ENCODE measurements at regions not wholly inside any gene's neighbourhood (a gene's known extent, or its start where the extent isn't known, plus 50 kb on each side); places are given as distances from the start of the nearest gene placed in this dataset.

DNA sequence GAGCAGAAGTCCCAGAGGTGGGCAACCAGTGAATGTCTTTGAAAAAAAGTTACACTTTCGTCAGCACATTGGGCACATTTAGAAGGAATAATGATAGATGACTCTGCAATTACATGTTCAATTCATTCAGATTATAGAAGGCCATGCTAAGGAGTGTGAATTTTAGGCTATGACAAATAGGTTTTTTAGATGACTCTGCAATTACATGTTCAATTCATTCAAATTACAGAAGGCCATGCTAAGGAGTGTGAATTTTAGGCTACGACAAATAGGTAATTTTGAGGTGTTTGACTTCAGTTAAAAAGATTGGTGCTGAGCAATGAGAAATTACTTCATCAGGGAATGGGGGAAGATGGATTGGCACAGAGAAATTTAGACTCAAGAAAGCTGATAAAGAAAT lies 744.9 kb upstream of the MMS22L start:
- no peaks in the 10 kb centered on the region for H3K9me3 ChIP-seq (ENCODE audit: control insufficient read depth, insufficient read depth, low read length)
- DNase-seq (ENCODE audit: low read depth, low spot score), result no peak
- ChIA-PET CTCF (no interaction called here), POLR2A (no interaction called here)
- H3K27me3 ChIP-seq (ENCODE audit: control insufficient read depth, insufficient read depth, low read length), result no peaks in the 10 kb centered on the region
- no peak overlapping the region for H3K4me3 ChIP-seq (ENCODE audit: low read depth, low read length)
- TF ChIP-seq, protein P1, sequence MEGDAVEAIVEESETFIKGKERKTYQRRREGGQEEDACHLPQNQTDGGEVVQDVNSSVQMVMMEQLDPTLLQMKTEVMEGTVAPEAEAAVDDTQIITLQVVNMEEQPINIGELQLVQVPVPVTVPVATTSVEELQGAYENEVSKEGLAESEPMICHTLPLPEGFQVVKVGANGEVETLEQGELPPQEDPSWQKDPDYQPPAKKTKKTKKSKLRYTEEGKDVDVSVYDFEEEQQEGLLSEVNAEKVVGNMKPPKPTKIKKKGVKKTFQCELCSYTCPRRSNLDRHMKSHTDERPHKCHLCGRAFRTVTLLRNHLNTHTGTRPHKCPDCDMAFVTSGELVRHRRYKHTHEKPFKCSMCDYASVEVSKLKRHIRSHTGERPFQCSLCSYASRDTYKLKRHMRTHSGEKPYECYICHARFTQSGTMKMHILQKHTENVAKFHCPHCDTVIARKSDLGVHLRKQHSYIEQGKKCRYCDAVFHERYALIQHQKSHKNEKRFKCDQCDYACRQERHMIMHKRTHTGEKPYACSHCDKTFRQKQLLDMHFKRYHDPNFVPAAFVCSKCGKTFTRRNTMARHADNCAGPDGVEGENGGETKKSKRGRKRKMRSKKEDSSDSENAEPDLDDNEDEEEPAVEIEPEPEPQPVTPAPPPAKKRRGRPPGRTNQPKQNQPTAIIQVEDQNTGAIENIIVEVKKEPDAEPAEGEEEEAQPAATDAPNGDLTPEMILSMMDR (IDR thresholded peaks at IDR 0.05; ENCODE audit: low read depth, low read length), result no peak
- H3K27ac ChIP-seq (ENCODE audit: low read depth, low read length), result no peak overlapping the region

DNA sequence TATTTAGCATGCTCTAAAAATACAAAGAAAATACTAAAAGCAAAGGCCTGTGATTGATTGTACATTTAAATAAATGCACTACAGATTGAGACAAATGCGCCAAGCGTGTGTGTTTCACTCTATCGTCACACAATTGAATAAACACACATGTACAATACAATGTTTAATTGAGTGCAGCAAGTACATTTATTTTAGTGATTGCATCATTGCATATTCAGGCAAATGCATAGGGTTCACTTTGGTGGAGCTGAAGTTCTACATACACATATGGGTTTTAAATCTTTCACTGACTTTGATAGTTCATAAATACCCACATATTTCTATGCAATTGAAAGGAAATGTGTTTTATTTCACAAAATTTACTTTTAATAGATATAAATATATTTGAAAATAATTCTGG lies 750.6 kb upstream of the MMS22L start:
- Histone ChIP-seq H3K9me3 (ENCODE audit: control insufficient read depth, insufficient read depth, low read length) (no peaks in the 10 kb centered on the region), H3K4me3 (ENCODE audit: low read depth, low read length) (no peak overlapping the region), H3K27me3 (ENCODE audit: control insufficient read depth, insufficient read depth, low read length) (no peaks in the 10 kb centered on the region), H3K27ac (ENCODE audit: low read depth, low read length) (no peak overlapping the region)
- ChIA-PET CTCF (no interaction called here), POLR2A (no interaction called here)
- no peak for DNase-seq (ENCODE audit: low read depth, low spot score)
- TF ChIP-seq, protein P1 (IDR thresholded peaks at IDR 0.05; ENCODE audit: low read depth, low read length), result no peak

DNA sequence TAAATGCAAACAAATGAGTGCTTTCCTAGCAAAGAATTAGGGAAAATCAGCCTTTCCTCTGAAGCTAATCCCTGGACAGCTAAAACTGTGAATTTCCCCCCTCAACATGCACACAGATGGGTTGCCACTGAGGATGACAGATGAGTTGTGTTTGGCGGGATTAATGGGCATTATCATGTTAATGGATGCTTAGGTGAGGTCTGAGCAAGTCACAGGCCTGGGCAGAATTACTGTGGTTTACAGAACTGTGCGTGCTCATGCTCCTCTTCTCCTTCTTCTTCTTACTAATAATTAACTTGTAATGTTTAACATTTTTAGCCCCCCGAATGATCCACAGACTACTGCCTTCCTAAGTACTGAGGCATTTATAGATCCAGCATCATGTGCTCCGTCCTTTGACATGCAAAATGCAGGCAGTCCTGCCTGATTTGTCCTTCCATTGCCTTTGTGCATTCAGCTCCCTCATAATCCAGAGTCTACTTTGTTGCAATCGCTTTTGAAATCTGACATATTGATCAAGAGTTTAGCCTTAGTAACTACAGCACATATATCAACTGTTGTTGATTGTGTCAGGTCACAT lies 753.4 kb upstream of the MMS22L start:
- Histone ChIP-seq H3K9me3 (ENCODE audit: control insufficient read depth, insufficient read depth, low read length) (no peaks in the 10 kb centered on the region), H3K27me3 (ENCODE audit: control insufficient read depth, insufficient read depth, low read length) (no peaks in the 10 kb centered on the region), H3K27ac (ENCODE audit: low read depth, low read length) (no peak overlapping the region), H3K4me3 (ENCODE audit: low read depth, low read length) (no peak overlapping the region)
- ChIA-PET CTCF (no interaction called here), POLR2A (no interaction called here)
- TF ChIP-seq, protein P1 (IDR thresholded peaks at IDR 0.05; ENCODE audit: low read depth, low read length), result no peak
- no peak for DNase-seq (ENCODE audit: low read depth, low spot score)

DNA sequence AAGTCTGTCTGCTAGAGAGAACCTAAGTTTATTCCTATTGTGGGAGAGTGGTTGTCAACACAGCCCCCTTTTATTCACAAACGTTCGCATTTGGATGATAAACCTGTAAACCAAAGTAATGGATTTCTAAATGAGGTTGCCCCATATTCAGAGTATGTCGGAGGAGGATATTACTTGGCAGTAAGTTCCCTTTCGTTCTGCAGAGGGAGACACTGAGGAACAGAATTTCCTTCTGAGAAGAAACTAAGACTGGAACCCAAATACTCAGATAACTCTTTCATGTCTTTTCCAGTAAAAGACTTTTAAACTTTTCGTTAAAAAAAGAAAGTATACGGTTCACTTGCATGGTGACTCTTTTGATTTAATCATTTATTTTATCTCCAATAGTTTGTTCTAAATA lies 754.6 kb upstream of the MMS22L start:
- POLR2A ChIA-PET, result no interaction called here
- TF ChIP-seq, protein P1 (IDR thresholded peaks at IDR 0.05; ENCODE audit: low read depth, low read length), result no peak
- CTCF ChIA-PET, result no interaction called here
- no peak for DNase-seq (ENCODE audit: low read depth, low spot score)
- Histone ChIP-seq H3K27ac (ENCODE audit: low read depth, low read length) (no peak overlapping the region), H3K27me3 (ENCODE audit: control insufficient read depth, insufficient read depth, low read length) (no peaks in the 10 kb centered on the region), H3K9me3 (ENCODE audit: control insufficient read depth, insufficient read depth, low read length) (no peaks in the 10 kb centered on the region), H3K4me3 (ENCODE audit: low read depth, low read length) (no peak overlapping the region)

DNA sequence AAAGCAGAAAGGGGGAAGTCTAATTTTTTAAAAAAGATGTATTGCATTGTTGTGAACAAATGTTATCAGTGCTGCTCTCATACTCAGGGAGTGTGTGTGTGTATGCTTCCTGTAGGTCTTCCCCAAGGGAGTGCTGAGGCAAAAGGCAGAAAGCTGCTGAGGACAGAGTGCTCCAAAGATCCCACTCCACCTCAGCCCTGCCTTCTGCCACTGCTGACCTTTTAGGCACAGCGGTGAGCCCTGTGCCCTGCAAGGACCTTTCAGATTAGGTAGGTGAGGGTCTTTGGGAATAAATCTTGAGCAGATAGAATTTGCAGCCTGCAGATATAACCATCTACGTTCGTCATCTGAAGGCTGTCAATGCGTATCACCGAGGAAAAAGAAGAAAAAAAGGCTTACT lies 756.4 kb upstream of the MMS22L start:
- Histone ChIP-seq H3K27ac (ENCODE audit: low read depth, low read length) (no peak overlapping the region), H3K27me3 (ENCODE audit: control insufficient read depth, insufficient read depth, low read length) (no peaks in the 10 kb centered on the region), H3K9me3 (ENCODE audit: control insufficient read depth, insufficient read depth, low read length) (no peaks in the 10 kb centered on the region), H3K4me3 (ENCODE audit: low read depth, low read length) (no peak overlapping the region)
- TF ChIP-seq, protein P1 (IDR thresholded peaks at IDR 0.05; ENCODE audit: low read depth, low read length), result no peak
- POLR2A ChIA-PET, result no interaction called here
- CTCF ChIA-PET, result no interaction called here
- DNase-seq (ENCODE audit: low read depth, low spot score), result no peak

All from AG04450 (cell line).